Activated T-helper 17 cell treated with anti-CD3 and anti-CD28 coated beads, Interleukin-2, amount 50 U/mL, for 72 hours (primary cell): ENCODE measurements at regions not wholly inside any gene's neighbourhood (a gene's known extent, or its start where the extent isn't known, plus 50 kb on each side); places are given as distances from the start of the nearest gene placed in this dataset.

Experiments
- ATAC-seq: fragments of 150-1000 bp; cut with Tn5 transposase; replicated peaks from 2 replicates; pipeline ENCODE4 v1.10.0; 2021; ENCODE audit warnings: mild to moderate bottlenecking, moderate library complexity
- H3K27ac Mint-ChIP-seq: one replicate; pipeline ENCODE4 v1.8.0; 2022; ENCODE audit warnings: mixed read lengths
- H3K27me3 Mint-ChIP-seq: one replicate; pipeline ENCODE4 v1.8.0; 2022; ENCODE audit warnings: mixed read lengths
- H3K36me3 Mint-ChIP-seq: one replicate; pipeline ENCODE4 v1.8.0; 2022; ENCODE audit warnings: low read depth, mild to moderate bottlenecking, mixed read lengths
- H3K4me1 Mint-ChIP-seq: one replicate; pipeline ENCODE4 v1.8.0; 2022; ENCODE audit warnings: mixed read lengths
- H3K4me3 Mint-ChIP-seq: one replicate; pipeline ENCODE4 v1.8.0; 2022; ENCODE audit warnings: mild to moderate bottlenecking, mixed read lengths
- H3K9me3 Mint-ChIP-seq: one replicate; pipeline ENCODE4 v1.8.0; 2022; ENCODE audit warnings: mixed read lengths

DNA sequence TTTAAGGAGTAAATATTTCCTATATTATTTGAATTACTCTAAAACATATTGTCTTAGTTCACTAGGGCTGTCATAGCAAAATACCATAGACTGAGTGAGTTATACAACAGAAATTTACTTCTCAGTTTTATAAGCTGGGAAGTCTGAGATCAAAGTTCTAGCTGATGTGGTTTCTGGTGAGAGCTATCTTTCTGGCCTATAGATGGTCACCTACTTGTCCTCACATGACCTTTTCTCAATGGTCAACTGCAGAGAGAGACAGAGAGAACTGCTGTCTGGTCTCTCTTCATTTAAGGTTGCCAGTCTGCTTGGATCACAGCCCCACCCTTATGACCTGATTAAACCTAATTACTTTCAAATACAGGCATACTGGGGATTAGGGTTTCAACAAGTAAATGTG is 490.9 kb downstream of the FBXO15 start:
- no peak for ATAC-seq
- Mint-ChIP-seq H3K9me3 (peaks cover 10% of the 10 kb centered on the region), H3K4me3 (no peak overlapping the region), H3K27me3 (no peaks in the 10 kb centered on the region), H3K4me1 (no peaks in the 10 kb centered on the region), H3K36me3 (no peaks in the 10 kb centered on the region), H3K27ac (no peak overlapping the region)

DNA sequence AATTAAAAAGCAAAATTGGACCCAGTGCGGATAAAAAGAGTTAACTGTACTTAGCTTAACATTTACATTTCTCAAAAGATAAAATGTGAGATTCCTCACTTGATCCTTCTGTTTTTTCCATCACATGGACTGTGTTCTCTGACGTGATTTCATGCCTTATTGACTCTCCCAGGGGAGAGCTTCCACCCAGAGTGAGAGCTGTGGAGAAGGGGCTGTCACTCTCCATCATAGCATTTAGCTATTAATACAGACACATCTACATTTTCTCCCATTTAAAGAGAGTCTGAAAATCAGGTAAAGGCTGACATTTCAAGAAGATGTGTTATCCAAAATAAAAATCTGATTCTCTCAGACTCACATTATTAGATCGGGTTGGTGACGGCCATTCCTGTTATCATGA is 493.8 kb downstream of the FBXO15 start:
- Mint-ChIP-seq H3K27ac (no peak overlapping the region), H3K4me1 (no peaks in the 10 kb centered on the region), H3K9me3 (no peaks in the 10 kb centered on the region), H3K27me3 (no peaks in the 10 kb centered on the region), H3K36me3 (no peaks in the 10 kb centered on the region), H3K4me3 (no peak overlapping the region)
- no peak for ATAC-seq

DNA sequence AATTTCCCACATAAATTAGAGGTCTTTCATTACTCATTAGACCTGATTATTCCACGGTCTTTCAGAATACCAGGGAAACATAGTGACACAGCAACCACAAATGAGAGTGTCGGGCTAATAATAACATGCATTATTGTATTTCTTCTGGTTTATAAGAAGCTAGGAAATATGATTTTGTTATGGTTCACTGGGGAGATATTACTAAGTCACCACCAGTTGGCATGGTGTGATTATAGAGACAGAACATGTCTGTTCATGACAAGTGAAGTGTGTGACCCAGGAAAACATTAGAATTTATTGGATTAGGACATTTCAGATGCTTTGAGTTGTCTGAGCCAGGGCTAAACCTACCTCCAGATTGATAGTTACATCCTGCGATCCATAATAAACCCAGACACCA is 494.4 kb downstream of the FBXO15 start:
- no peak overlapping the region for H3K27ac Mint-ChIP-seq
- no peak for ATAC-seq
- H3K9me3 Mint-ChIP-seq, result no peaks in the 10 kb centered on the region
- no peaks in the 10 kb centered on the region for H3K4me1 Mint-ChIP-seq
- no peaks in the 10 kb centered on the region for H3K36me3 Mint-ChIP-seq
- no peak overlapping the region for H3K4me3 Mint-ChIP-seq
- H3K27me3 Mint-ChIP-seq, result no peaks in the 10 kb centered on the region

DNA sequence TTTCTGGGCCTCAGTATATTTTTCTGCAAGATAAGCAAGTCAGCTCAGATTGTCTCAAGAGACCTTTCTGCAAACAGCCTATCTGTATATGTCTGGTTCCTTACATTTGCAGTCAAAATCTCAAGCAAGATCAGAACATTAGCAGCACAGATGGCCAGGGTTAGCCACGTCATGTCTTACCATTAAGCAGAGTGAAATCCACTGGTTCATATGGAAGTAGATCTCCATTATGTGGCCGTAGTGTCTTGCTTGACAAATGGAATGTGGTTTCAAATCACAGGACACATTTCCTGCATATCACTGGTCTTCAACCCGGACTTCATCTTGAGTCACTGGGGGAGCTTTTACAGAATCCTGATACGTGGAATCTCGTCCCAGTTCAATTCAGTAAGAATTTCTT is 500.2 kb downstream of the FBXO15 start:
- no peak overlapping the region for H3K27ac Mint-ChIP-seq

DNA sequence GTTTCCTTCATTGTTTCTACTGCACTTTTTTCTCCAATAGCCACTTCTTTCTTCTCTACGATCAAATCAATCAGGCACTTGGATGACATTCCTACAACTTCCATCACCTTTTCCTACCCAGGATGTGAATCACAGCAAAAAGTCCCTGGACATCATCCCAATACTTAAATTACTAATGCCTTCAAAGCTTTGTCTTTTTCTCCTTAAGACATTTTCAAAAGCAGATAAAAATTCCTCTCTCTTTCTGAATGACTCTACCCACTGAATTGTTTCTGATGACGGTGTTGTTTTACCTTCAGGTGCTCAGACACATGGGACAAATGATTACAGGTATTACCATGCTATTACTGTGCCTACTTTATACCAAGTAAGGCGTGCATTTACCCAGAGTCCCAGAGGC is 500.9 kb downstream of the FBXO15 start:
- no peaks in the 10 kb centered on the region for H3K36me3 Mint-ChIP-seq
- no peaks in the 10 kb centered on the region for H3K27me3 Mint-ChIP-seq
- no peaks in the 10 kb centered on the region for H3K4me1 Mint-ChIP-seq
- H3K9me3 Mint-ChIP-seq, result peaks cover 4% of the 10 kb centered on the region
- ATAC-seq, result no peak
- no peak overlapping the region for H3K27ac Mint-ChIP-seq
- no peak overlapping the region for H3K4me3 Mint-ChIP-seq

More for the DNA sequence above, 500.2 kb downstream of the FBXO15 start:
- no peak for ATAC-seq
- no peaks in the 10 kb centered on the region for H3K27me3 Mint-ChIP-seq
- no peaks in the 10 kb centered on the region for H3K4me1 Mint-ChIP-seq
- H3K4me3 Mint-ChIP-seq, result no peak overlapping the region
- H3K36me3 Mint-ChIP-seq, result no peaks in the 10 kb centered on the region
- peaks cover 4% of the 10 kb centered on the region for H3K9me3 Mint-ChIP-seq

DNA sequence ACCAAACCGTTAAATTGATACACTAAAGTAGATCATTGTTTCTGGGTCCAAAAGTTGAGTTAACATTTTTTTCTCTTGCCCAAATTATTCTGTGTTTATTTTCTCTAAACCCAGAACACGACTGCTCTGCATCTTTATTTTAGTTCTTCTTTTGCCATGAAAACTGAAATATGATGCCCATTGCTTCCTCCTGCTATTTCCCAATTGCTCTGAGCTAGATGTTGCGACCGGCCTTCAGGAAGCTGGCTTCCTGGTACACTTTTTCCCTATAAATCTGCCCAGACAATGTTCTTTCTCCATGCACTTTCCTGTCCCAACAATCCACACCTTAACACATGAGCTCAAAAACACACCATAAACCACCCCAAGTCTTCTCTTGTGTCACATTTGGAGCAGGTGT is 501.4 kb downstream of the FBXO15 start:
- Mint-ChIP-seq H3K9me3 (peaks cover 4% of the 10 kb centered on the region), H3K27me3 (no peaks in the 10 kb centered on the region), H3K36me3 (no peaks in the 10 kb centered on the region), H3K27ac (no peak overlapping the region), H3K4me1 (no peaks in the 10 kb centered on the region), H3K4me3 (no peak overlapping the region)
- no peak for ATAC-seq

DNA sequence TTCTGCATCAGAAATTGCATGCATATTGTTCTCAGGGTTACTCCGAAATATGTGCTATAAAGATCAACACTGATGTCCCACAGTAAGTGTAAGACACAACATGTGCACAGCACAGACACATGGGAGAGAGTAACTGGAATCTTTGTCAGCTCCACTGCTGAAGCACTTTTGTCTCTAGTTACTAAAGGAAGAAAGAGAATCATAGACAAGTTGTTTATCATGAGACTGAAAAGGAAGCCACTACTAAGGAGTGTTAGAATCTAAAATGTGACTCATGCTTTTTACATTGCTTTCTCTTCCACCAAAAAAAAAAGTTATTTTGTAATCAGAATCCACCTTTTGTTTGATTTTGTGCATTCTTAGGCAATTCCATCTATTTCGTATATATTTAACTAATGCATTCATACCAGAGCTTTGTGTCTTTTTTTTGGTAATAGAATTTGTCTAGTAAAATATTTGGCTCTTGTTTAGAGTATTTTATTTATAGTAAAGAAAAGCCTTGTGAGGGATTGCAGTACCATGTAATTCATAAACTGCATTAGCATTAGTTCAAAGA is 502.4 kb downstream of the FBXO15 start:
- peaks cover 4% of the 10 kb centered on the region for H3K9me3 Mint-ChIP-seq
- no peaks in the 10 kb centered on the region for H3K36me3 Mint-ChIP-seq
- H3K4me1 Mint-ChIP-seq, result no peaks in the 10 kb centered on the region
- H3K4me3 Mint-ChIP-seq, result no peak overlapping the region
- no peak for ATAC-seq
- H3K27me3 Mint-ChIP-seq, result no peaks in the 10 kb centered on the region
- no peak overlapping the region for H3K27ac Mint-ChIP-seq

DNA sequence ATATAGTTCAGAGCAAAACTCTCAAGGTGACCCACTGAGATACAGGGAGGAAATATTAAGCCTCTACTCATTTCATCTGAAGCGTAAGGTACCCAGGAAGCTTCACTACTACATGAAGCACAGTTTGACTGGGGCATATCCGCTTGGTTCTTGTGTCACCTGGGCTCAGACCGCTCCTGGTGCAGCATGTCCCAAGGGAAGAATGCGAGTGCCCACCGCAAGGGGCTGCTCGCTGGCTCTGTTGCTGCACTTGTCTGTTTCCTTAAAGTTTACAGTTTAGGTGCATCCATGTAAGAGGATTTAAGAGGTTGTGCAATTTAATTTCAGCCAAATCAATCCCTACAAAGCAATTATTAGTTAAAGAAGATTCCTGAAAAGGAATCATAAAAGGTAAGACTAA is 507.8 kb downstream of the FBXO15 start:
- no peaks in the 10 kb centered on the region for H3K27me3 Mint-ChIP-seq
- no peak for ATAC-seq
- H3K4me3 Mint-ChIP-seq, result no peak overlapping the region
- no peaks in the 10 kb centered on the region for H3K4me1 Mint-ChIP-seq
- H3K9me3 Mint-ChIP-seq, result peaks cover 1% of the 10 kb centered on the region
- H3K27ac Mint-ChIP-seq, result no peak overlapping the region
- no peaks in the 10 kb centered on the region for H3K36me3 Mint-ChIP-seq

DNA sequence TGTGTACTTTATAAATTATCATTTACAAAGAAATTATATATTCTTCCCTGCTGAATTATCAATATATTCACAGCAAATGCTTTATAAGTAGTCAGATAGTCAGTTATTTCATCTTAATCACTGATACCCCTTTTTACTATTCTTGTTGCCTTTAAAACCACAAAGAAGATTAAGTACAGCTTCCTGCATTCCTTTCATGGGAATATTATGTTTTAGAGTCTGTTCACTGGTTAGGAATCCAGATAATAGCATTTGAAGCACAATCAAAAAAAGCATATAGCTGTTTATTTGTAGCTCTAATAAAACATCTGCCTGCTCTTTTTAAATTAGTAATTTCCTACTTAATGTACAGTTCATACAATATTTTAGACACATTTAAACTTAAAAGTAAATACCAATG is 508.9 kb downstream of the FBXO15 start:
- Mint-ChIP-seq H3K36me3 (no peaks in the 10 kb centered on the region), H3K4me3 (no peak overlapping the region), H3K27ac (no peak overlapping the region), H3K9me3 (peaks cover 6% of the 10 kb centered on the region), H3K4me1 (no peaks in the 10 kb centered on the region), H3K27me3 (no peaks in the 10 kb centered on the region)
- no peak for ATAC-seq

DNA sequence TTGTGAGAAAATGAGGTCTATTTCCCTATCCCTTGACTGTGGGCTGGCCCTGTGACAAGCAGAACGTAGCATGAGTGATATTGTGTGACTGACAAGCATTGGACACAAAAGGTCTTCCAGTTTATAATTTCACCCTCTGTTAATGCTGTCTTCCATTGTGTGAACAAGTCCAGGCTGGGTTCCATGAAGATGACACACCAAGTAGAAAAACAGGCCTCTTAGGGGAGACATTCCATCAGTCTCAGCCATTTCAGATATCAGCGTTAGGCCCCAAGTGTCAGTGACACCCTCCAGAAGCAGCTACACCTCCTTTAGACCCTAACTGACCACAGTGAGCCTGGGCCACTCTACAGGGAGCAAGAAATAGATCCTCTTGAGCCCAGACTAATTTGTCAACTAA is 511.3 kb downstream of the FBXO15 start:
- H3K27me3 Mint-ChIP-seq, result no peaks in the 10 kb centered on the region
- H3K4me3 Mint-ChIP-seq, result no peak overlapping the region
- no peaks in the 10 kb centered on the region for H3K4me1 Mint-ChIP-seq
- H3K27ac Mint-ChIP-seq, result no peak overlapping the region
- no peaks in the 10 kb centered on the region for H3K36me3 Mint-ChIP-seq
- H3K9me3 Mint-ChIP-seq, result peaks cover 6% of the 10 kb centered on the region
- ATAC-seq, result no peak

DNA sequence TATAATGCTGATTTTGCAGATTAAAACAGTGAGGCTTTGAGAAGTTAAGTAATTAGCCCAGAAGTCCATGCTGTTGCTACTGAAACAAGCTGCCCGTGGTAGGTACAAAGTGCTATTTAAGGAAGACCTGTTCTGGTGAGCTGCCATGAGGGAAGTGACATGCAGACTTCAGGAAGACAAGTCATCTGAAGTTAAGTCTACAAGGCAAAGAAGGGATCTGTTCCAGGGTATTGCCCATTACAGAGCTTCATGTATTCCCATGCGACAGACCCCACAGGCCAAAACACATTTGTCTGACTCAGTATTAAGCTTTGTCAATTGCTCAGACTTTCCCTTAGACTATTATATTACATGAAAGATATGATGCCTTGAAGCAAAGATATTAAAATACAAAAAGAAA is 520.8 kb downstream of the FBXO15 start:
- Mint-ChIP-seq H3K27ac (no peak overlapping the region), H3K4me3 (no peak overlapping the region), H3K27me3 (no peaks in the 10 kb centered on the region), H3K36me3 (no peaks in the 10 kb centered on the region), H3K9me3 (peaks cover 9% of the 10 kb centered on the region), H3K4me1 (no peaks in the 10 kb centered on the region)
- no peak for ATAC-seq

DNA sequence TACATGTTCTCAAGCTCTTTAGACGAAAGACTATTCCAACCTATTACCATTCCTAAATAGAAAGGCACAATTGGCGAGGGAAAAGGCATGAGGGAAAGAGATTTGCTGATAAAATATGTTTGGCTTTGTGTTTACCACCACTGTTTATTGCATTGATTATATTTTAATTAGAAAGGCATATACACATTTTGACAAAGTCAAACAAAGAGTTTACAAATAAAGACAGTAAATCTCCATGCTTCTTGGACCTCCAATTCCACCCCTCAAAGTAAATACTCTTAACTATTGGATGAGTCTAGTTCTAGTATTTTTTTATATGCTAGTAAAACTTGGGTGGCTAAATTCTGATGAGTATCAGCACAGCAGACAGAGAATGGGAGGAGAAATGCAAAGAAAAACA is 521.4 kb downstream of the FBXO15 start:
- Mint-ChIP-seq H3K27me3 (no peaks in the 10 kb centered on the region), H3K4me1 (no peaks in the 10 kb centered on the region), H3K36me3 (no peaks in the 10 kb centered on the region), H3K27ac (no peak overlapping the region), H3K4me3 (no peak overlapping the region), H3K9me3 (peaks cover 9% of the 10 kb centered on the region)
- ATAC-seq, result no peak

DNA sequence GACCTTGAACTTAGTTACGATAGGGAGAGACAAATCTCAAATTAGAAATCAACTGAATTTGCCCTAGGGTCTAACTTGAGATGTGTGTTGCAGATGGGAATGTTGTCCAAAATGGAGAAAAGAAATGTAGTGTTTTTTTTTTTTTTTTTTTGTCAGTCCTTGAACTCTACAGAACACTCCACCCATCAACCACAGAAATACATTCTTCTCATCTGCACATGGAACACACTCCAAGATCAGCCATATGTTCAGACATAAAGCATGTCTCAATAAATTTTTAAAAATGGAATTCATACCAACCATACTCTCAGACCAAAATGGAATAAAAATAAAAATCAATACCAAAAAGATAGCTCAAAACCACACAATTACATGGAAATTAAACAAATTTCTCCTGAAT is 526.5 kb downstream of the FBXO15 start:
- Mint-ChIP-seq H3K27me3 (no peaks in the 10 kb centered on the region), H3K4me3 (no peak overlapping the region), H3K9me3 (peaks cover 19% of the 10 kb centered on the region), H3K36me3 (no peaks in the 10 kb centered on the region), H3K4me1 (no peaks in the 10 kb centered on the region), H3K27ac (no peak overlapping the region)
- no peak for ATAC-seq

DNA sequence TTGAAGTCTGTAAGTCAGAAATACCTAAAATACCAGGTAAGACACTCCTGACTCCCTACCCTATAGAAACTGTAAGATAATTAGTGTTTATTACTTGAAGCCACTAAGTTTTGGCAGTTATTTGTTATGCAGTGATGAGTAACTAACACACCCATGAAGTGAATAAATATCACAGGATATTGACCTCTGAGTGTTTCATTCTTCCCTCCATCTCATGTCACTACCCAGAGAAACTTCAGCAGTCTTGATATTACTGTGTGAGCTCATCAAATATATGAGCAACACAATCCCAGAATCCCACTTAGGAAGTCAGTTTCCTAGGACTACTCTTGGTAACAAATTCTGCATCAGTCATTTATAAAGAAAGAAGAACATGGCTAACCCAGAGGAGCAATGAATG is 529.7 kb downstream of the FBXO15 start:
- no peaks in the 10 kb centered on the region for H3K27me3 Mint-ChIP-seq
- H3K36me3 Mint-ChIP-seq, result no peaks in the 10 kb centered on the region
- ATAC-seq, result no peak
- no peaks in the 10 kb centered on the region for H3K4me1 Mint-ChIP-seq
- no peak overlapping the region for H3K4me3 Mint-ChIP-seq
- no peak overlapping the region for H3K27ac Mint-ChIP-seq
- peaks cover 17% of the 10 kb centered on the region for H3K9me3 Mint-ChIP-seq

DNA sequence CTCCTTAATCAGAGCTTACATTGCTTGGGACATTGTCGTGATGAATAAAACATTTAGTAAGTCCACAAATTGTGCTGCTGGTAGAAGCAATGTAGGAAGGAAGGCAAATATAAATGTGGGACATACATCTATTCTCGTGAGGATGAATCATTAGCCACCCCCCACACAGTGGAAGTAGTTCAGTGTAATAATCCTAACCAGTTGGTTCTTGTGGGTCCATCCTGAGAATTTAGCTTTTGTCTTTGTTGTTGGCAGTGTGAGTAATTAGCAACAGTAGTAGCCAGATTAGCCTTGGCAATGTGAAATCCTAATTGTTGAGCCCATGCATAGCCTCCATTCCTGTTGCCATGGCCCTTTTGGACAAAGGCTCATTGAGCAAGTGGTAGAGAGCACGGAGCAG is 532.1 kb downstream of the FBXO15 start:
- no peak overlapping the region for H3K4me3 Mint-ChIP-seq

DNA sequence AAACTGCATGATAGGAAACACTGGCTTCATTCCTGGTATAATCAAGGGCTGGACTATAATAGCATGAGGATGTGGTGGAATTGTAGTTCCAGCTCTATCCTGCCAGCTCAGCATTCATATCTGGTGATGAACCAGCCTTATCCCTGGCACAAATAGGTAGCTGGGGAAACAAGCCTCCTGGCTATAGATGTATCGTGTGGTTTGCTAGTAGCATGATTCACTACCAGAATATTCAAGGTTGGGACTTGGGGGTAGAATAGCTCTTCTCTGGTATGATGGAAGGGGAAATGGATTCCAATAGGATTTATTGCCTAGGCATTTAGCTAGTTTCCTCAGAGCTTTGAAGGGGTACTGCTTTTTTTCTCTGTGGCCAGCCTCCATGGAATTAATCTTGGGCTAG is 532.8 kb downstream of the FBXO15 start:
- H3K9me3 Mint-ChIP-seq, result peaks cover 9% of the 10 kb centered on the region
- H3K36me3 Mint-ChIP-seq, result no peaks in the 10 kb centered on the region
- no peaks in the 10 kb centered on the region for H3K4me1 Mint-ChIP-seq
- no peak overlapping the region for H3K4me3 Mint-ChIP-seq
- H3K27ac Mint-ChIP-seq, result no peak overlapping the region
- no peak for ATAC-seq
- H3K27me3 Mint-ChIP-seq, result no peaks in the 10 kb centered on the region

More for the DNA sequence above, 532.1 kb downstream of the FBXO15 start:
- peaks cover 15% of the 10 kb centered on the region for H3K9me3 Mint-ChIP-seq
- H3K4me1 Mint-ChIP-seq, result no peaks in the 10 kb centered on the region
- H3K27ac Mint-ChIP-seq, result no peak overlapping the region
- ATAC-seq, result no peak
- H3K36me3 Mint-ChIP-seq, result no peaks in the 10 kb centered on the region
- H3K27me3 Mint-ChIP-seq, result no peaks in the 10 kb centered on the region
